22Rv1 (cell line): ENCODE measurements at regions not wholly inside any gene's neighbourhood (a gene's known extent, or its start where the extent isn't known, plus 50 kb on each side); places are given as distances from the start of the nearest gene placed in this dataset.

Experiments used
- H3K27ac ChIP-seq: fragments of 450-650 bp; 2 replicates; pipeline ENCODE4 v1.5.1; 2017
- ZFX ChIP-seq: fragments of 450-650 bp; IDR thresholded peaks from 2 replicates; pipeline ENCODE4 v1.6.1; 2017; ENCODE audit warnings: antibody characterized with exemption, borderline replicate concordance
- TF ChIP-seq, protein P1 (sequence below): fragments of 450-650 bp; IDR thresholded peaks from 2 replicates; pipeline ENCODE4 v1.5.1; 2017; ENCODE audit warnings: mild to moderate bottlenecking

DNA sequence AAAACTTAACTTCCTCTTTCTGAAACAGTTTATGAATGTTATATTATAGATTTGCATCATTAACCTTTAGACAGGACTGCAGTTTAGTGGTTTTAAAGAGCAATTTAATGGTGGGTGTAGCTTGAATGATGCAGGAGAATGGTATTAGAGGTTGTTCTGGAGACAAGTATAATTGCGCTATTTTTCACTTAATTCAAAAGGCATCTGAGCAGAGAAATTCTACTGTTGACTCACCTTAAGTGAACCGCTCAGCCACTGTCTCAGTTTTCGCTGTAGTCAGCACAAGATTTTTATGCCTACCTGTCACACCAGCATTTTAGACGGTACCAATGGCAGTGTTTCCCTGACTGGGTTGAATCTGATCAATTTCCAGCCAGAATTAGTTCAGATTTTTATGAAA is 348.8 kb upstream of the DCBLD2 start:
- H3K27ac ChIP-seq, result no peak overlapping the region
- TF ChIP-seq ZFX, result no peak
- TF ChIP-seq, protein P1, sequence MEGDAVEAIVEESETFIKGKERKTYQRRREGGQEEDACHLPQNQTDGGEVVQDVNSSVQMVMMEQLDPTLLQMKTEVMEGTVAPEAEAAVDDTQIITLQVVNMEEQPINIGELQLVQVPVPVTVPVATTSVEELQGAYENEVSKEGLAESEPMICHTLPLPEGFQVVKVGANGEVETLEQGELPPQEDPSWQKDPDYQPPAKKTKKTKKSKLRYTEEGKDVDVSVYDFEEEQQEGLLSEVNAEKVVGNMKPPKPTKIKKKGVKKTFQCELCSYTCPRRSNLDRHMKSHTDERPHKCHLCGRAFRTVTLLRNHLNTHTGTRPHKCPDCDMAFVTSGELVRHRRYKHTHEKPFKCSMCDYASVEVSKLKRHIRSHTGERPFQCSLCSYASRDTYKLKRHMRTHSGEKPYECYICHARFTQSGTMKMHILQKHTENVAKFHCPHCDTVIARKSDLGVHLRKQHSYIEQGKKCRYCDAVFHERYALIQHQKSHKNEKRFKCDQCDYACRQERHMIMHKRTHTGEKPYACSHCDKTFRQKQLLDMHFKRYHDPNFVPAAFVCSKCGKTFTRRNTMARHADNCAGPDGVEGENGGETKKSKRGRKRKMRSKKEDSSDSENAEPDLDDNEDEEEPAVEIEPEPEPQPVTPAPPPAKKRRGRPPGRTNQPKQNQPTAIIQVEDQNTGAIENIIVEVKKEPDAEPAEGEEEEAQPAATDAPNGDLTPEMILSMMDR, result no peak

DNA sequence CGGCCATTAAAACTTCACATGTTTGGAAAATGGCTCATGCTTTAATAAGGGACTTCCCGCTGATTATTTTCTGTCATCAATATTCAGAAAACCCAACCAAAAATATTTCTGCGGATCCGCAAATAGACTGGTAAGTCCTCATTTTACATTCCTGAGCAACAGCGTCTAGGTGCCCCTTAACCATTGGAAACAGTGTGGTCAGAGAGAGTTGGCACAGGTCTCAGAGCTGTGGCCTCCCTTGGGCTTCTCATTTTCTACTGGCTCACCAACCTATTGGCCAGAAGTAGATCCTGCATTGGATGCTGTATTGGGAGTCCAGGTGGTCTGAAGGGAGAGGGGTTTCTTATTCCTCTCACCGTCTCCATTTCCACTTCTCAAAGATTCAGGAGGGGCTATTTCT is 348.1 kb upstream of the DCBLD2 start:
- no peak overlapping the region for H3K27ac ChIP-seq

DNA sequence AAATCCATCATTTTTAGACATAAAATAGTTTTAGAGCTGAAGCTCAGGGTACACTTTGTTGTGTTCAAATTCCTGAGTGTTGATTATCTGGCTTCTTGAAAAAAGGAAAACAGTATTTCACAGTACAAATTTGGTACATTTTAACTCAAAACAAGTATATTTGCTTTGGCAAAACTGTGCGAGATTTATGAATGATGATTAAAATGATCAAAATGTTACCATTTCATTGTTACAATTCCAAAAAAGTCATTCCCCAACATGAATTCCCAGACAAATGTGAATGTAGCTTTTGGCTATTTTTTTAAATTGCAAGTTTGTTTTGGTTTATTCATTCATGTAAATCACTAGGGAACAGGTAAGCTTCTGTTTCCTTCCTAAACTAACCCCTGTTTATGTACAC is 347.4 kb upstream of the DCBLD2 start:
- H3K27ac ChIP-seq, result no peak overlapping the region
- no peak for TF ChIP-seq ZFX
- TF ChIP-seq, protein P1, result no peak

More for the DNA sequence above, 348.1 kb upstream of the DCBLD2 start:
- TF ChIP-seq, protein P1, result no peak
- no peak for TF ChIP-seq ZFX

DNA sequence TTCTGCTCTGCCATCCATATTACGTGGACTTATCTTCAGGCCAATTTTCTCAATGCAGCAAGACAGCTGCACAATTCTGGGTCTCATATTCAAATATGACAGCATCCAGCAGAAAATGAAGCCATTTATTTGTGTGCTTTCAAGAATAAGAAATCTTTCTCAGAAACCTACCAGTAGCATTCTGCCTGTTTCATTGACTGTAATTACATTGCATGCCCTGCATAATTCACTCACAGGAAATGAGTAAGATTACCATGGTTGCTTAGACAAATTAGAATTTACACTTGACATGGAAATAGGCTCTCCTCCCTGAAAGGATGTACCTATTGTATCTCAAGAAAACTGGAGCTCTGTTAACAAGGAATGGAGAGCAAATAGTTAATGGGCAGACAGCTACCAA is 346.6 kb upstream of the DCBLD2 start:
- H3K27ac ChIP-seq, result no peak overlapping the region
- no peak for TF ChIP-seq ZFX
- TF ChIP-seq, protein P1, result no peak

DNA sequence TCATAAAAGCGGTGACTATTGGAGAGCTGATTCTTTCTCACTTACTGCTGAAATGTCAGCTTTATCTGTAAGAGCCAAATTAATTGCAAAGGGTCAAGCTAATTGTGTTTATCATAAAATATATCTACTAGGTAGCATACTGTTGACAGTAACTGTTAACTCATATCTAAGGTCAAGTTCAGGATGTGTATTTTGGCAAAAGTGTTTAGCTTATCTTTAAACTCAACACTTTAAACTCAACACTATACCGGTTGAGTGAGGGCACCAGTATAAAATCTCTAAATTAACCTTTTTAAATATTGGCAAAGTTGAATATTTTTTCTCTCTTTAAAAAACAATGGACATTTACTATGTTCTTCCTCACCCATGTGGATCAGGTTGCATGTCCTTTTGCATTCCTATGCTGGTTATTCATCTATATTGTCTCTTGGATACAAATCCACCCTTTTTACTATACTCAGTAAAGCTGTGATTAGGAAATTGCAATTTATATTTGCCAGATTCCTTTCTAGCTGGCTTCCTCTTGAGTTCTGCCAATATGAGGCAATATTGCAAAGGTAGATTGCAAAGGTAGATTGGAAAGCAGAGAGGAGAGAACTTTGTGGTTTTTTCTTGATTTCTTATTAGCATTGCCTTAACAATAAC is 344.6 kb upstream of the DCBLD2 start:
- TF ChIP-seq ZFX, result no peak
- no peak overlapping the region for H3K27ac ChIP-seq

DNA sequence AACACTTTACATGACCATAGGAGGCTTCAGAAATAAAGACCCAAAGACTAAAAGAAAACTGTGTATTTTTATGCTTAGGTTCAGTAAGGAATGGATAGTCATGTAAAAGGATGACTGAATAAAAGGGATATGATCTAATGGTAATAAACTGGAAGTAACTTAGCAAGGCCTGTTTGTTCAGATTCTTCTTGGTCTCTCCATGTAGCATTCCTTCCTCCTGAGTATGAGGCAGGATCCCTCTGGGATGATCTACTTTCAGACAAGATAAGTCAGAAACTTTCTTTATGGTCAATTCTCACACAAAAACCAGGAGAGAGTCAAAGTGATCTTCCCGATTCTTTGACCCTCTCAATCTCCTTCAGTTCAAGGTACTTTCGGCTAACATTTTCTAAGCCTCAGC is 340.8 kb upstream of the DCBLD2 start:
- no peak for TF ChIP-seq ZFX
- TF ChIP-seq, protein P1, result no peak

DNA sequence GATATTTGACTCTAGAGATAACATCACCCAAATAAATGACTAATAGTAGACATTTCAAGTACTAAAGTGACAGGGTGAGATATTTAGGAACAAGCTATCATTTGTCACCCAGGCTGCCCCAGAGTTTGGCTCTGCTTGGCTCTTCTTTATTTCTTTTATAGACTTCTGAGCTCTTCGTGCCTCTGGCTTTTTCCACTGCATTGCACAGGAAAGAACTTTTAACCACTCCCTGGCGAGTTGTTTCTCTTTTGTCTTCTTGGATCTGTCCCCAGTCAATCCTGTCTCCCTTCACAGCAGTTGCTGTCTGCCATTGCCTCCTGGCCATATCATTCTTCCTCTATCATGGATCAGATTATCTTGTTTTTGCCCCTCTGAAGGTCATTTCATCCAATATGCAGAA is 339.2 kb upstream of the DCBLD2 start:
- H3K27ac ChIP-seq, result no peak overlapping the region
- TF ChIP-seq, protein P1, result no peak
- TF ChIP-seq ZFX, result no peak

More for the DNA sequence above, 340.8 kb upstream of the DCBLD2 start:
- no peak overlapping the region for H3K27ac ChIP-seq

DNA sequence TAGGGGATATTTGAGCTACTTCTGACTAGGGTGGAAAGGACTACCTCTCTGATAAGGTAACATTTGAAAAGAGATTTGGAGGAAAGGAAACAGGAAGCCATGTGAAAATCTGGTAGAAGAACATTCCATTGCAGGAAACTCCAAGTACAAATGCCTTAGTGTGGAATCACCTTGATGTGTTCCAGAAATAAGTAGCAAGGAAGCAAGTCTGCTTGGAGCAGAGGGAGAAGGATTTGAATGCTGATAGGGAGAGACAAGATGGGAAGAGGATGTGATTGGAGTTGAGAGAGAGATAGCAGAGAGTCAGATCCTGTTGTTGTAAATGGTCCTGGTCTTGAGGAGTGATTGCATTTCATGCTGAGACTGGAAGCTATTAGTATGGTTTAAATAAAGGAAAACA is 335.1 kb upstream of the DCBLD2 start:
- H3K27ac ChIP-seq, result no peak overlapping the region
- no peak for TF ChIP-seq ZFX
- TF ChIP-seq, protein P1, result no peak
